Panc1 (cell line): ENCODE measurements at regions not wholly inside any gene's neighbourhood (a gene's known extent, or its start where the extent isn't known, plus 50 kb on each side); places are given as distances from the start of the nearest gene placed in this dataset.

Experiments used
- POLR2AphosphoS5 ChIP-seq: IDR thresholded peaks from 2 replicates; pipeline ENCODE4 v1.6.1; 2012; ENCODE audit warnings: mild to moderate bottlenecking, low read depth, low read length, moderate library complexity
- TCF7L2 ChIP-seq: IDR thresholded peaks from 2 replicates; pipeline ENCODE4 v1.6.1; 2011; ENCODE audit warnings: mild to moderate bottlenecking, low read depth, low read length, inconsistent platforms
- TF ChIP-seq, protein P1 (sequence below): fragments of 450-650 bp; IDR thresholded peaks from 2 replicates; pipeline ENCODE4 v1.5.1; 2017; ENCODE audit warnings: mild to moderate bottlenecking
- TF ChIP-seq, protein P2 (sequence below), 2 experiments: IDR thresholded peaks; 2 replicates each; pipeline ENCODE4 v1.6.1; 2011 to 2012; ENCODE audit warnings: low read depth in 2 of 2, control low read depth in 1 of 2, low read length in 1 of 2, mild to moderate bottlenecking in 1 of 2, moderate library complexity in 1 of 2; ENCODE audit not compliant: insufficient read depth in 1 of 2

DNA sequence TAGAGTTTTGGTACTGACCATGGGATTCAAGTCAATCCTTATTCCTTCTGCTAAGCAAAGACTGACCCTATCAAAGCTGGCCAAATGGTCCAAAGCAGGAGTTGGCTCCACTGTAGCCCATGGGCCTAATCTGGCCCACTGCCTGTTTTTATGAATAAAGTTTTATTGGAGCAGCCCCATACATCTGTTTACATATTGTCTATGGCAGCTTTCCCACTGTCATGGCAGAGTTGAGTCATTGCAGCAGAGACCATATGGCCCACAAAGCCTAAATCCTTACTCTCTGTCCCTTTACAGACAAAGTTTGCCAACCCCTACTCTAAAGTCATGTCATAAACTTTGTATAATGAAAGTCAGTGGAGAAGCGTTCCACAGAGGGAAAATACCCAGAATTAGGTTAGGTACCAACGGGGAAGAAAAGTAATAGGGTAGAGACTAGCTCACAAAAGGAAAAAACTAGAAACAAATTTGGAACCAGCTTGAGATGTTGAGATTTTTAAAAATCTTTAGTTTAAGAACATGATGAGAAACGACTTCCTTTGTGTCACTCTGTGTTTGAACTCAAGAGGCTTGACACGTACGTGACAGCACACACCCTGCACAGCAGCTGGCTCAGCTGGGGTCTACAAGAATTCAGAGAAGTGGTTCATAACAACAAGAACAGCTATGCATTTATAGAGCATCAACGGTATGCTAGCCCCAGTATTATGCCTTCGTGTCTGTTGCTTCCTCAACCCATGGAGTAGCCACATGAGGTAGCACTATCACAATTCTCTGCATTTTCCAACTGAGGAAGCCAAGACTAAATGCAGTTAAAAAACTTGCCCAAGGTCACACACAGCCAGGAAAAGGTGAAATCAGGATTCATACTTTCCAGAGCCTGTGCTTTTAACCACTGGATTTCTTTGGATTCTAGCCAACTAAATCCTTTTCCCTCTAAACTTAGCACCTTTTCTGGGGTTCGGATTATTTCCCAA is 198.9 kb upstream of the WWC1 start:
- TF ChIP-seq, protein P1, sequence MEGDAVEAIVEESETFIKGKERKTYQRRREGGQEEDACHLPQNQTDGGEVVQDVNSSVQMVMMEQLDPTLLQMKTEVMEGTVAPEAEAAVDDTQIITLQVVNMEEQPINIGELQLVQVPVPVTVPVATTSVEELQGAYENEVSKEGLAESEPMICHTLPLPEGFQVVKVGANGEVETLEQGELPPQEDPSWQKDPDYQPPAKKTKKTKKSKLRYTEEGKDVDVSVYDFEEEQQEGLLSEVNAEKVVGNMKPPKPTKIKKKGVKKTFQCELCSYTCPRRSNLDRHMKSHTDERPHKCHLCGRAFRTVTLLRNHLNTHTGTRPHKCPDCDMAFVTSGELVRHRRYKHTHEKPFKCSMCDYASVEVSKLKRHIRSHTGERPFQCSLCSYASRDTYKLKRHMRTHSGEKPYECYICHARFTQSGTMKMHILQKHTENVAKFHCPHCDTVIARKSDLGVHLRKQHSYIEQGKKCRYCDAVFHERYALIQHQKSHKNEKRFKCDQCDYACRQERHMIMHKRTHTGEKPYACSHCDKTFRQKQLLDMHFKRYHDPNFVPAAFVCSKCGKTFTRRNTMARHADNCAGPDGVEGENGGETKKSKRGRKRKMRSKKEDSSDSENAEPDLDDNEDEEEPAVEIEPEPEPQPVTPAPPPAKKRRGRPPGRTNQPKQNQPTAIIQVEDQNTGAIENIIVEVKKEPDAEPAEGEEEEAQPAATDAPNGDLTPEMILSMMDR: no peak
- TF ChIP-seq, protein P2, sequence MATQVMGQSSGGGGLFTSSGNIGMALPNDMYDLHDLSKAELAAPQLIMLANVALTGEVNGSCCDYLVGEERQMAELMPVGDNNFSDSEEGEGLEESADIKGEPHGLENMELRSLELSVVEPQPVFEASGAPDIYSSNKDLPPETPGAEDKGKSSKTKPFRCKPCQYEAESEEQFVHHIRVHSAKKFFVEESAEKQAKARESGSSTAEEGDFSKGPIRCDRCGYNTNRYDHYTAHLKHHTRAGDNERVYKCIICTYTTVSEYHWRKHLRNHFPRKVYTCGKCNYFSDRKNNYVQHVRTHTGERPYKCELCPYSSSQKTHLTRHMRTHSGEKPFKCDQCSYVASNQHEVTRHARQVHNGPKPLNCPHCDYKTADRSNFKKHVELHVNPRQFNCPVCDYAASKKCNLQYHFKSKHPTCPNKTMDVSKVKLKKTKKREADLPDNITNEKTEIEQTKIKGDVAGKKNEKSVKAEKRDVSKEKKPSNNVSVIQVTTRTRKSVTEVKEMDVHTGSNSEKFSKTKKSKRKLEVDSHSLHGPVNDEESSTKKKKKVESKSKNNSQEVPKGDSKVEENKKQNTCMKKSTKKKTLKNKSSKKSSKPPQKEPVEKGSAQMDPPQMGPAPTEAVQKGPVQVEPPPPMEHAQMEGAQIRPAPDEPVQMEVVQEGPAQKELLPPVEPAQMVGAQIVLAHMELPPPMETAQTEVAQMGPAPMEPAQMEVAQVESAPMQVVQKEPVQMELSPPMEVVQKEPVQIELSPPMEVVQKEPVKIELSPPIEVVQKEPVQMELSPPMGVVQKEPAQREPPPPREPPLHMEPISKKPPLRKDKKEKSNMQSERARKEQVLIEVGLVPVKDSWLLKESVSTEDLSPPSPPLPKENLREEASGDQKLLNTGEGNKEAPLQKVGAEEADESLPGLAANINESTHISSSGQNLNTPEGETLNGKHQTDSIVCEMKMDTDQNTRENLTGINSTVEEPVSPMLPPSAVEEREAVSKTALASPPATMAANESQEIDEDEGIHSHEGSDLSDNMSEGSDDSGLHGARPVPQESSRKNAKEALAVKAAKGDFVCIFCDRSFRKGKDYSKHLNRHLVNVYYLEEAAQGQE (IDR thresholded peaks at IDR 0.05; ENCODE audit: insufficient read depth in 1 of 2, low read depth in 2 of 2, low read length in 1 of 2): no peak
- TF ChIP-seq TCF7L2: no peak
- no peak for TF ChIP-seq POLR2AphosphoS5
